OCI-LY7 (cell line): ENCODE measurements at regions not wholly inside any gene's neighbourhood (a gene's known extent, or its start where the extent isn't known, plus 50 kb on each side); places are given as distances from the start of the nearest gene placed in this dataset.

Source experiments
- BruUV-seq: library from RNA; stranded (reverse); fragments of 400-500 nt; replicated peaks from 2 replicates; lab custom pipeline; 2021; lab: Mats Ljungman, UMichigan
- CTCF ChIA-PET: fragments of 300-600 bp; sonication (Branson Sonifier 250); formaldehyde crosslinking; loops from one replicate; lab custom pipeline; 2022; ENCODE audit warnings: antibody characterized with exemption; ENCODE audit not compliant: unreplicated experiment; lab: Charles Lee
- POLR2A ChIA-PET: fragments of 300-600 bp; sonication (Branson Sonifier 250); formaldehyde crosslinking; loops from one replicate; lab custom pipeline; 2022; ENCODE audit warnings: antibody characterized with exemption; lab: Charles Lee
- DNase-seq: peaks from one replicate; pipeline ENCODE4 v3.0.0-alpha.2; 2015; ENCODE audit warnings: low spot score
- H2AFZ ChIP-seq: fragments of 200-600 bp; sonication (generic), shearing (Covaris generic); 2 replicates; pipeline ENCODE4 v1.6.1; 2014; ENCODE audit warnings: mild to moderate bottlenecking, antibody characterized with exemption, low read length, moderate library complexity
- H3K27ac ChIP-seq: fragments of 200-600 bp; sonication (generic); 2 replicates; pipeline ENCODE4 v1.5.1; 2014; ENCODE audit warnings: mixed run types, low read depth, mild to moderate bottlenecking, moderate library complexity, low read length, inconsistent platforms; ENCODE audit not compliant: poor library complexity, severe bottlenecking
- H3K36me3 ChIP-seq: fragments of 200-600 bp; sonication (generic); 2 replicates; pipeline ENCODE4 v1.6.1; 2014; ENCODE audit warnings: mild to moderate bottlenecking, antibody characterized with exemption, low read length, moderate library complexity, mixed read lengths; ENCODE audit not compliant: insufficient read depth
- H3K4me1 ChIP-seq: fragments of 200-600 bp; sonication (generic); 2 replicates; pipeline ENCODE4 v1.5.1; 2014; ENCODE audit warnings: mild to moderate bottlenecking, low read length; ENCODE audit not compliant: insufficient read depth, poor library complexity, severe bottlenecking
- H3K4me2 ChIP-seq: fragments of 200-600 bp; sonication (generic); 2 replicates; pipeline ENCODE4 v1.6.1; 2014; ENCODE audit warnings: mild to moderate bottlenecking, low read length
- H3K4me3 ChIP-seq: fragments of 200-600 bp; sonication (generic); 2 replicates; pipeline ENCODE4 v1.5.1; 2014; ENCODE audit warnings: mild to moderate bottlenecking, low read depth, low read length; ENCODE audit not compliant: poor library complexity, severe bottlenecking
- H3K79me2 ChIP-seq: fragments of 200-600 bp; sonication (generic); 2 replicates; pipeline ENCODE4 v1.6.1; 2016; ENCODE audit warnings: low read depth, mild to moderate bottlenecking, low read length, moderate library complexity, mixed read lengths; ENCODE audit not compliant: insufficient read depth
- H3K9me2 ChIP-seq: fragments of 200-600 bp; sonication (generic); 2 replicates; pipeline ENCODE4 v1.6.1; 2016; ENCODE audit warnings: mild to moderate bottlenecking, low read length, mixed read lengths; ENCODE audit not compliant: insufficient read depth
- H3K9me3 ChIP-seq: fragments of 200-600 bp; sonication (generic); 2 replicates; pipeline ENCODE4 v1.6.1; 2014; ENCODE audit warnings: mild to moderate bottlenecking, mixed run types, low read length, mixed read lengths
- H4K20me1 ChIP-seq: fragments of 200-600 bp; sonication (generic); 2 replicates; pipeline ENCODE4 v1.6.1; 2014; ENCODE audit warnings: mild to moderate bottlenecking, antibody characterized with exemption, low read length, moderate library complexity, mixed read lengths; ENCODE audit not compliant: insufficient read depth
- CTCF ChIP-seq: fragments of 200-600 bp; sonication (generic); conservative IDR thresholded peaks from 2 replicates; pipeline ENCODE4 v1.5.1; 2014; ENCODE audit warnings: mild to moderate bottlenecking, antibody characterized with exemption, low read length, moderate library complexity, mixed read lengths
- EZH2phosphoT487 ChIP-seq: fragments of 200-600 bp; sonication (generic); IDR thresholded peaks from 2 replicates; pipeline ENCODE4 v1.6.1; 2018; ENCODE audit warnings: low read depth, borderline replicate concordance, mild to moderate bottlenecking, mixed run types, antibody characterized with exemption, low read length, moderate library complexity, mixed read lengths
- intact Hi-C: fragments of 100-400 bp; cut with micrococcal nuclease; formaldehyde crosslinking; loops from one replicate; pipeline ENCODE4 v1.10.0; 2022; ENCODE audit not compliant: unreplicated experiment

DNA sequence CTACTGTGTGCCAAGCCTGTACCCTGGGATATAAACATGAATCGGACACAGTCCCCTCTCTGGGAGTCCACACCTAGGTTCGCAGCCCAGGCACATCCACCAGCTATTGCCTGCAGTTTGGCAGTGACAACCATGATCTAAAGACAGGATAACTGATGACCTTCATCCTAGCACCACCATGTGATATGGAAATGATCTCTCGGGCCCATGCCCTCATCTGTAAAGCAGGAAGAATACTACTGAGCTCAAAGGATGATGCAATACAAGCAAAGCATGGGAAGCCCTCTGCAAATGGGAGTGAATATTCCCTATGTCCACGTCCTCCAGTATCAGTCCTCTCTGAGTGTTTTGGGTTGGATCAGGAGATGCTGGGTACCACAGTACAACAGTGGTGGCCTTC, 80.9 kb upstream of the MSX1 start:
- no peaks in the 10 kb centered on the region for H3K9me3 ChIP-seq
- H3K4me3 ChIP-seq, result no peak overlapping the region
- no TSS peak for BruUV-seq
- POLR2A ChIA-PET, result interaction anchor here (1.1 kb wide), 1 partner anchor 9 kb away, joined by 3 read pairs; no protein-coding TSS in a partner anchor
- TF ChIP-seq EZH2phosphoT487 (no peak), CTCF (no peak)
- no peaks in the 10 kb centered on the region for H3K36me3 ChIP-seq
- H3K27ac ChIP-seq, result no peak overlapping the region
- H4K20me1 ChIP-seq, result no peaks in the 10 kb centered on the region
- H3K9me2 ChIP-seq, result no peaks in the 10 kb centered on the region
- intact Hi-C loops, result no loop called here
- H3K79me2 ChIP-seq, result no peaks in the 10 kb centered on the region
- H2AFZ ChIP-seq, result no peak overlapping the region
- CTCF ChIA-PET, result no interaction called here
- DNase-seq, result no peak
- H3K4me2 ChIP-seq, result no peak overlapping the region
- H3K4me1 ChIP-seq, result no peaks in the 10 kb centered on the region

DNA sequence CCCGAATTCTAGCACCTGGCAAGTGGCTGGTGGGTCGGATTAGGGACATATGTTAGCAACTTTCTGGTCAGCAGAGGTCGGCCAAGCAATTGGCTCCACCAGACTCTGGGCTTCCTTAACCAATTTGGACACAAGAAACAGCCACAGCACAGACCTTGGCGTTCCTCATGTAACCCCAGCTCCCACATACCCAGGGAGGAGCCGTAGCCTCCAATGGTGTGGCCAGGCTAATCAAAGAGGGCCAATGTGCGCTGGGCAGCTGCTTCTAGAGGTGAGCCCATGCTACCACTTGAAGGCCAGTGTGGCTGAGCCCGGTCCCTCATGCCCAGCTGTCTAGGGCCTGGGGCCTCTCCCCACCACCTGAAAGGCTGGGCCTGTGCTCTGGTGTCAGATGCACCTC, 82.5 kb upstream of the MSX1 start:
- Histone ChIP-seq H3K36me3 (no peaks in the 10 kb centered on the region), H3K27ac (no peak overlapping the region), H4K20me1 (no peaks in the 10 kb centered on the region), H3K4me3 (no peak overlapping the region), H3K9me2 (no peaks in the 10 kb centered on the region), H3K4me2 (no peak overlapping the region), H2AFZ (no peak overlapping the region), H3K79me2 (no peaks in the 10 kb centered on the region), H3K4me1 (no peaks in the 10 kb centered on the region), H3K9me3 (no peaks in the 10 kb centered on the region)
- TF ChIP-seq EZH2phosphoT487 (no peak), CTCF (no peak)
- BruUV-seq, result no TSS peak
- ChIA-PET POLR2A (no interaction called here), CTCF (no interaction called here)
- DNase-seq, result no peak
- intact Hi-C loops, result no loop called here

DNA sequence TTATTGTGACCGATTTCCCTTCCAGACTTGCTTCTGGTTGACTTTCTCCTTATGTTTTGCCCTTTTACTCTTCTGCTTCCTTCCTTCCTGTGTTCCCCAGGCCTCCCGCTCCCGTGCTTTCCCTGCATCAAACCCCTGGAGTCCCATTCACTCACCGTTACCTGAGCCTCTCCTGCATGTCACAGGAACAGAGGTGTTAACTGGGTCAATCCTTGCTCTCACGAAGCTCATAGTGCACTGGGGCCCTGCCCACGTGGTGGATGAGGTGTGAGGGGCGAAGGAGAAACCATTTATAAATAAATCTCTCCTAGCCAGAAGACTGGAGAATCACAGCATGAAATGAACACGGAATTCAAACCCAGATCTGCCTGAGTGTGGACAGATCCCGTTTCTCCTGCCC, 83.1 kb upstream of the MSX1 start:
- Histone ChIP-seq H3K79me2 (no peaks in the 10 kb centered on the region), H2AFZ (no peak overlapping the region), H3K9me2 (no peaks in the 10 kb centered on the region), H3K4me3 (no peak overlapping the region), H3K4me2 (no peak overlapping the region), H3K4me1 (no peaks in the 10 kb centered on the region), H4K20me1 (no peaks in the 10 kb centered on the region), H3K27ac (no peak overlapping the region), H3K36me3 (no peaks in the 10 kb centered on the region), H3K9me3 (no peaks in the 10 kb centered on the region)
- ChIA-PET CTCF (no interaction called here), POLR2A (no interaction called here)
- TF ChIP-seq EZH2phosphoT487, result no peak
- TF ChIP-seq CTCF, result no peak
- no TSS peak for BruUV-seq
- intact Hi-C loops, result no loop called here
- DNase-seq, result no peak
